GM18520 (cell line): ENCODE measurements at regions not wholly inside any gene's neighbourhood (a gene's known extent, or its start where the extent isn't known, plus 50 kb on each side); places are given as distances from the start of the nearest gene placed in this dataset.
"Not testable (repeated sequence)": the region's sequence is repeated elsewhere in the genome, so short reads cannot be mapped to it uniquely, and the experiment has no call there.

Experiments used
- ATAC-seq: cut with Tn5 transposase; IDR thresholded peaks from one replicate; pipeline ENCODE4 v1.9.1; 2021; ENCODE audit not compliant: unreplicated experiment

- no peak for ATAC-seq
Observed at GRCh38 chr18:66011916-66012315, 261.1 kb downstream of the CDH7 start.

DNA sequence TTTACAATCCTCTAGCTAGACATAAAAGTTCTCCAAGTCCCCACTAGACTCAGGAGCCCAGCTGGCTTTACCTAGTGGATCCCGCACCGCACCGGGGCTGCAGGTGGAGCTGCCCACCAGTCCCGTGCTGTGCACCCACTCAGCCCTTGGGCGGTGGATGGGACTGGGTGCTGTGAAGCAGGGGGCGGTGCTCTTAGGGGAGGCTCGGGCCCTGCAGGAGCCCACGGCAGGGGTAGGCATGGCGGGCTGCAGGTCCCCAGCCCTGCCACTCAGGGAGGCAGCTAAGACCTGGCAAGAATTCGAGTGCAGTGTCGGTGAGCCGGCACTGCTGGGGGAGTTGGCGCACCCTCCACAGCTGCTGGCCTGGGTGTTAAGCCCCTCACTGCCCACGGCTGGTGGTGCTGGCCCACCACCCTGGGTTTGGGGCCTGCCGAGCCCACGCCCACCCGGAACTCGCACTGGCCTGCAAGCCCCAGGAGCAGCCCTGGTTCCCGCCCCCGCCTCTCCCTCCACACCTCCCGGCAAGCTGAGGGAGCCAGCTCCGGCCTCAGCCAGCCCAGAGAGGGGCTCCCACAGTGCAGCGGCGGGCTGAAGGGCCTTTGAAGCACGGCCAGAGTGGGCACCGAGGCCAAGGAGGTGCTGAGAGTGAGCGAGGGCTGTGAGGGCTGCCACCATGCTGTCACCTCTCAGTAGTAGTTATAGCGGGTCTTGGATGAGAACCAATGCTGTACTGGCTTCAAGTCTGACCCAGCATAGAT is 255.2 kb downstream of the CDH7 start:
- ATAC-seq: no peak

GRCh38 chr18:65998971-65999700 is 248.3 kb downstream of the CDH7 start:
- not testable (repeated sequence) for ATAC-seq

- ATAC-seq: no peak
Observed at GRCh38 chr18:65995206-65995605, 244.4 kb downstream of the CDH7 start.

DNA sequence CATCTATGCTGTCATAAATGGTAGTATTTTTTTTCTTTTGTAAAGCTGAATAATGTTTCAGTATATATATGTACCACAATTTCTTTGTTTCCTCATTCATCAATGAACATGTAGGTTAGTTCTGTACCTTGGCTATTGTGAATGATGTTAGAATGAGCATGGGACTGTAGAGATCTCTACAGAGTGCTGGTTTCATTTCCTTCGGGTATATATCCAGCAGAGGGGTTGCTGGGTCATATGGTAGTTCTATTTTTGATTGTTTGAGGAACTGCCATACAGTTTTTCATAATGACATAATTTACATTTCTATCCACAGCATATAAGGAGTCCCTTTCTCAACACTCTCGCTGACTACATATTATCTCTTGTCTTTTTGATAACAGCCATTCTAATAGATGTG is 243.5 kb downstream of the CDH7 start:
- no peak for ATAC-seq

DNA sequence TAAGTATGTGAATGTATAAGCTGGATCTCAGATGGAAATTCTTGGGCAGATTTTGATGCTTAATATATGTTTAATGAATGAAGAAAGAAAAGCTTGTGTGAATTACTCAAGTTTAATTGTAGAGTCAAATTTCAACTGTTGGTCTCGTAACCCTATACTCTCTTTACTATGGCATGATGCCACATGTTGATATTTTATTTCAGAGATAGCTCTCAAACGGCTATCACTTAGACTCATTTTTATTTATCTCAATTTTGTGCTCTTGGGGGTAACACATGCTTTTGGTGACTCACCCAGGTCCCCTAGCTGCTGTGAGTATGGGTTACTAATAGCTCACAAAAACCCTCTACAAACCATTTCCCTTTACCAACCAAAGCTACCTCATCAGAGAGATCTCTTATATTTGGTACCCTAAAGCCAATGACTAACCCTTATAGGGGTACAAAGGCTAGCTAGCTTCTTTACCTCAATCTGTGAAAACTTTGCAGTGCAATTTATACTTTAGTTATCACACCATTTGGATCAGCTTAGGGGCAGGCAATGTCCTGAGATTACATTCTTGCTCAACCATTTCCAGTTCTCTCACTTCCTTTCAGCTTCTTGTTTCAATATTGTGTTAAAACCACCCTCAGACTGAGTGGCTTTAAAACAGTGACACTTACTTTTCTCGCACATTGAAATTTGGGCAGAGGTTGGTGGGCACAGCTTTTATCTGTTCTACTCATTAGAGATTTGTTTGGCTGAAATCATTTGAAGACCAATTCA is 240.3 kb downstream of the CDH7 start:
- ATAC-seq: no peak

- no peak for ATAC-seq
Observed at GRCh38 chr18:65990174-65990690, 239.4 kb downstream of the CDH7 start.

DNA sequence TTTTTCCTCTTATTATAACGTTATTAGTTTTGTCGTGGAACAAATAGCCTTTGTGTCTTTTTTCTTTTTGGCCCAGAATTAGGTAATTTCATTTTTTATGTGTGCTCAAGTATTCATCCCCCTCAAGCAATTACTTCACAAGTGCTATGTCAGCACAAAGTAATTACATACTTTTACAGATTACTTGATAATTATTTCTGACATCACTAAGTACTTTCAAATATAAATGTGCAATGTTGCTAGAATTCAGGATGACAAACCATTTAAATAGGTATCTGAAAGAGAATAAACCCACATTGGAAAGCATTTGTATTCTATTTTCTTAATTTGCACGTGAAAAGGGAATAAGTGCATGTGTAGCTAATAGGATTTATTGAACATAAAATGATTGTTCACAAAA is 238.2 kb downstream of the CDH7 start:
- no peak for ATAC-seq

- ATAC-seq: no peak
Observed at GRCh38 chr18:65988386-65988785, 237.6 kb downstream of the CDH7 start.

GRCh38 chr18:65983750-65984149 is 232.9 kb downstream of the CDH7 start:
- no peak for ATAC-seq

- no peak for ATAC-seq
Observed at GRCh38 chr18:65975536-65975935, 224.7 kb downstream of the CDH7 start.

DNA sequence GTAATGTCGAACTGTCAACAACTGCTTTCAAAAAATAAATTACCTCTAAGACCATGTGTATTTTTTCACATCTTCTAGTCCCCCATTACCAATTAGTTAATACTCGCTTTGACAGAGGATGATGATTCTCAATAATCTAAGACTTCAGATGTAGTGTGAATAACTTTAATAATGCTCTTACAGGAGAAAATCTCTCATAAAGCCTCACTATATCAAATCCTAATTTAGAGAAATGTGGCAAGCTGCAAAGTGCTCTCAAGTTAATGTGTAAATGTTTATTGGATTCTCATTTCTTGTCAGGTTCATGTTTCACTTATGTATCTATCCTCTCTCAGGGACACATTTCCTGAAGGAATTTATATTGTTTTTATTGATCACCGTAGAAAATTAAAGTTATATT is 223.9 kb downstream of the CDH7 start:
- ATAC-seq: no peak

DNA sequence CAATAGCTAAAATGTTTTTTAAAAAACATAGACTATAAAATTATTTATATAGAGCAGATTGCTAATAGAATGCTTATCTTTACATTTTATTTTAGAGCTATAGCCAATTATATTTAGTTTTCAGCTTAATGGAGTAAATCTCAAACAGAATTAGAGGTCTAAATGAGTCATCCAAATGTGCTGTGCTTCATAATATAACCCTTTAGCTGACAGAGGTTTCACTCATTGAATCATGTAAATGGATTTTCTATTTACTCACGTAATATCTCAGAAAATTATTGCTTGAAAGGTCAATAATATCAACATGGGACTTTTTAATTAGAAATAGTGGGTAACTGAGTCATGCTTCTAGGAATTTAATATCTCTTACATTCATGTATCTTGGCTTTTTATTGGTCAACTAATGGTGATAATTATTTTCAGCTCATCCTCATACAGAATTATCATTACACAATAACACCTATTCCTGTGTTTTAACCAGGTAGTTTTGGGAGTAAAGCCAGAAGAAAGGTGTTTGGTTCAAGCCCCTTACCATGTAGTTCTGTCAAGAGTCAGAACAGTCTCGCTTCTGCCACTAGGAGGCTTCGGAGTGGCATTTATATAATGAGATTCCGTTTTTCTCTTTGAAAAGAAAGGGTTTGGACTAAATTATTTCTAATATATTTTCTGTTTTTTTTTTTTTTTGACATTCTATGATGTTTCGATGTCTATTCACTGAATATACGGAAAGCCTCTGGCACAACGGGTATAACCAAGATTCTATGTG is 217.6 kb downstream of the CDH7 start:
- no peak for ATAC-seq

- ATAC-seq: no peak
Observed at GRCh38 chr18:65955747-65956146, 204.9 kb downstream of the CDH7 start.

- ATAC-seq: no peak
Observed at GRCh38 chr18:65954372-65954771, 203.6 kb downstream of the CDH7 start.

DNA sequence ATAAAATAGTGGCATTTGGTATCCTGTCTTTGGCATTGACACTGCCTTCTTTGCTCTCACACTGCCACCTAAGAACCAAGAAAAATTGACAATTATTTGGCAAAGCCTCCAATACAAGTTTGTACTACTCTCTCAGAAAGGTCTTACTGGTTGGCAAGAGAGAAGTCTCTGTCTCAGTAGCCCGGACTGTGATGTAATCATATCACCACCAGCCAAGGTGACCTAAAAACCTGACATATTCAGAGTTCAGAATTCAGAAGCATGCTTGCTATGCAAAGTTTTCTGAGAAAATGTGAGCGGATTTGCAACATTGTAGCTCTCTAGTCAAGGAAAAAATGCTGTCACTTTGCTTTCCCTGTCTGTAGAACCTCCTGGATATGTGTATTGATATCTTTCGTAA is 196.0 kb downstream of the CDH7 start:
- no peak for ATAC-seq

GRCh38 chr18:65943268-65943667 is 192.5 kb downstream of the CDH7 start:
- ATAC-seq: no peak

GRCh38 chr18:65942854-65943253 is 192.0 kb downstream of the CDH7 start:
- ATAC-seq: no peak

DNA sequence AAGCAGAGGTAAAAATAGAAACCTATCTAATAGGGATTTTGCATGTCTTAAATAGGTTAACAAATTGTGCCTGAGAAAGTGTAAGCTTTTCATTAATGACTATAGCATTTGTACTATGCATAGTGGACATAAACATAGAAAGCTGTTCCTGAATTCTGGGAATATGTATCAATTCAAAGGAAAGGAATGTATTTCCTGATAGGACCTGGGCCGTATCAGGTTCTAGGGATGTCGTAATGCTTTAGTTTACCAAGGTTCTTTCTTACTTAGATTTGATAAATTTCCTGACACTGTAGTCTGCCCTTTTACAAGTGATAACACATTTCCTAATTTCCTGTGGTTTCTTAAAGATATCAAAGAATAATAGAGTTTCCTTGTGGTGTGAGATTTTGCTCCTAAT is 191.3 kb downstream of the CDH7 start:
- no peak for ATAC-seq

DNA sequence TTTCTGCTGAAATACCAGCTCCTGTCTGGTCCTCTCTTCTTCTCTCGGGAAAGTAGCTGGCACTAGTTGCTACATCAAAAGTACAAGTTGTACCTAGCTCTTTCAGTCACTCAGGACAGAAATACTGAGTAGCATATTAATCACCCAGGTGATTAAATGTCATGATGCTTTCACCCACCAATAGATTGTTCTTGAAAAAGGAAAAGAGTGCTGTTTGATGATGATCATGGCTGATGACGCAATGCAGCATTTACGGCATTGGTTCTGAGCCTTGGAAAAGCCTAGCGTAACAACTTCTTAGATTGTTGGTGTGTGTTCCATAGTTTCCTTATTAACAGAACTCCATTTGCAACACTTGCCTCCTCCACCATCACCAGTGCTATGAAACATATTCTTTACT is 190.7 kb downstream of the CDH7 start:
- no peak for ATAC-seq
